GM10266 (cell line): ENCODE measurements at regions not wholly inside any gene's neighbourhood (a gene's known extent, or its start where the extent isn't known, plus 50 kb on each side); places are given as distances from the start of the nearest gene placed in this dataset.

Source experiments
- DNase-seq: peaks from one replicate; pipeline ENCODE4 v3.0.0; 2012; ENCODE audit errors: extremely low spot score
- TF ChIP-seq, protein P1 (sequence below): IDR thresholded peaks from 2 replicates; pipeline ENCODE4 v1.5.1; 2012; ENCODE audit warnings: mild to moderate bottlenecking, low read depth; ENCODE audit not compliant: control insufficient read depth, insufficient read depth; ENCODE audit errors: missing control alignments

DNA sequence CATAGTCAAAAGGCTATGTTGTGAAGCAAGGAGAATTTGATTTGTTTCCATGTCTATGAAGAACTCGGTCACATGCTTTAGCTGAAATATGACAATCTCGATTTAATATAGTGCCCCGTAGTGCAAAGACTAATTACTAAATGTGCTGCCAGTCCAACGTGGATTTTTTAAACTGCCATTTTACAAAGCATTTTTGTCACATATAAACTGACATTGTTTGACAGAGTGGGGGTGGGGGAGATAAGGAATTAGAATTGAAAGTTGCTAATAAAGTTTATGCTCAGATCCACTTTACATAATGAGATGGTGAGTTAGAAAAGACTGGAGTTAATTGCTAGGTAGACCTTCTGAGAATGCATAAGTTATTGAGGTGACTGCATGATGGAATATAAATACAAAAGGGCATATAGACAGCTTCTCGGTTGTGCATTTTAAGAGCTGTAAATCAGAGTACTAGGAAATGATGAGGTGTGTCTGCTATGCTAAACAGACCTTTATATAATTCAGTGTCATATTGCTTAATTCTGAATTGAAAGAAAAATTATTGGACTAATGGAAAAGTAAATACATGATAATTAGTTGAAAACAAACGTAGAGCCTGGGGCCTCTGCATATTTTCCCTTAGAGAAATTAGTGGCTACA is 158.9 kb upstream of the MTNR1B start:
- TF ChIP-seq, protein P1, sequence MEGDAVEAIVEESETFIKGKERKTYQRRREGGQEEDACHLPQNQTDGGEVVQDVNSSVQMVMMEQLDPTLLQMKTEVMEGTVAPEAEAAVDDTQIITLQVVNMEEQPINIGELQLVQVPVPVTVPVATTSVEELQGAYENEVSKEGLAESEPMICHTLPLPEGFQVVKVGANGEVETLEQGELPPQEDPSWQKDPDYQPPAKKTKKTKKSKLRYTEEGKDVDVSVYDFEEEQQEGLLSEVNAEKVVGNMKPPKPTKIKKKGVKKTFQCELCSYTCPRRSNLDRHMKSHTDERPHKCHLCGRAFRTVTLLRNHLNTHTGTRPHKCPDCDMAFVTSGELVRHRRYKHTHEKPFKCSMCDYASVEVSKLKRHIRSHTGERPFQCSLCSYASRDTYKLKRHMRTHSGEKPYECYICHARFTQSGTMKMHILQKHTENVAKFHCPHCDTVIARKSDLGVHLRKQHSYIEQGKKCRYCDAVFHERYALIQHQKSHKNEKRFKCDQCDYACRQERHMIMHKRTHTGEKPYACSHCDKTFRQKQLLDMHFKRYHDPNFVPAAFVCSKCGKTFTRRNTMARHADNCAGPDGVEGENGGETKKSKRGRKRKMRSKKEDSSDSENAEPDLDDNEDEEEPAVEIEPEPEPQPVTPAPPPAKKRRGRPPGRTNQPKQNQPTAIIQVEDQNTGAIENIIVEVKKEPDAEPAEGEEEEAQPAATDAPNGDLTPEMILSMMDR = no peak
- no peak for DNase-seq

DNA sequence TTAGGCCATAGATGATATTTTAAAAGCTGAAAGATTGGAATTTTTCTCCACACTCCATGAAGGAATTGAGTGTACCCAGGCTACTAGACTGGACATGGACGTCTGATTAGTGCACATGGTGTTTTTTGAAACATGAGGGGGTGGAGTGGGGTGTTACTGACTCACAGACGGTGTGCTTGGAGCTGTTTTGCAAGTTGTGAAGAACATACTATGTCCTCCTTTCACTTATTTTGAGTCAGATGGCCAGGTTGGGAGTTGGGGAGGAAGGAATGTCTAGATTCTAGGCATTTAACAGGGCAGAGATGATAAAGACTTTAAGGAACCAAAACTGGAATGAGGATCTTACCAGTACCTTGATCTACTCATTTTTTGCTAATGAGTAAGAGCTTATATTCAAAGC is 158.1 kb upstream of the MTNR1B start:
- TF ChIP-seq, protein P1 = no peak
- no peak for DNase-seq

DNA sequence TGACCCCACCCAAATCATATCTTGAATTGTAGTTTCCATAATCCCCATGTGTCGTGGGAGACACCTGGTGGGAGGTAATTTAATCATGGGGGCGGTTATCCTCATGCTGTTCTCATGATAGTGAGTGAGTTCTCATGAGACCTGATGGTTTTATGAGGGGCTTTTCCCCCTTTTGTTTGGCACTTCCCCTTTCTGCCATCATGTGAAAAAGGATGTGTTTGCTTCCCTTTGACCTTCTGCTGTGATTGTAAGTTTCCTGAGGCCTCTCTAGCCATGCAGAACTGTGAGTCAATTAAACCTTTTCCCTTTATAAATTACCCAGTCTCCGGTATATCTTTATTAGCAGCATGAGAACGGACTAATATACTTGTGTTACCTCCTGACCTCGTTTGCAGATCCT is 156.6 kb upstream of the MTNR1B start:
- TF ChIP-seq, protein P1 = no peak
- DNase-seq = no peak

DNA sequence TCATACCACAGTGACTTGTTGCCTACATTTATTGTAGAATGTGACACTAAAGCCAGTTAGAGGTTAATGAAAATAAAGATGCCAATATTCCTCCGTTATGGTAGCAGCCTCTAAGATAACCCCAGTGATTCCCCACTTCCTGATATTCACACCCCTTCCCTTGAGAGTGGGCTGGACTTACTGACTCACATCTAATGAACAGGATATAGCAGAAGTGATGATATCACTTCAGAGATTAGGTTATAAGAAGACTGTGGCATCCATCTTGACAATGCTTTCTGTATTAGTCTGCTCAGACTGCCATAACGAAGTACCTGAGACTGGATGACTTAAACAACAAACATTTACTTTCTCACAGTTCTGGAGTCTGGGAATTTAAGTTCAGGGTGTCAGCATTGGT is 149.6 kb upstream of the MTNR1B start:
- TF ChIP-seq, protein P1 = no peak
- DNase-seq = no peak

DNA sequence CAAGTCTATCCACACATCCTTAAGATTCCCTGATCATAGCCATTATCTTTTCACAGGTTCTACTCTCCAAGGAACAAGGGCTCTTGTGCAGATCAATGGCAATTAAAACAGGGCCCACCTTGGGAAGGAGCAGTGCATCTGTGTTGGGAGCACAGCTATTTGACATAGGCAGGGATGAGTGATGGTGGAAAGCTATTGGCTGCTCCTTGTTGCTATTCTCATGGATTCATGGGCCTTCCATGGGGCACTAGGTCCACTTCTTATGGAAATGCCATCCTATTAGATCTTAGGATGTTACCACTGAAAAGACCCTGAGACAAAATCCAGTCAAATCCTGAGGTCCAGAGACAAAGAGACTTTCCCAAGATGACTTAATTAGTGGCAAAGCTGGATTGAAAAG is 148.6 kb upstream of the MTNR1B start:
- DNase-seq = no peak
- TF ChIP-seq, protein P1 = no peak

DNA sequence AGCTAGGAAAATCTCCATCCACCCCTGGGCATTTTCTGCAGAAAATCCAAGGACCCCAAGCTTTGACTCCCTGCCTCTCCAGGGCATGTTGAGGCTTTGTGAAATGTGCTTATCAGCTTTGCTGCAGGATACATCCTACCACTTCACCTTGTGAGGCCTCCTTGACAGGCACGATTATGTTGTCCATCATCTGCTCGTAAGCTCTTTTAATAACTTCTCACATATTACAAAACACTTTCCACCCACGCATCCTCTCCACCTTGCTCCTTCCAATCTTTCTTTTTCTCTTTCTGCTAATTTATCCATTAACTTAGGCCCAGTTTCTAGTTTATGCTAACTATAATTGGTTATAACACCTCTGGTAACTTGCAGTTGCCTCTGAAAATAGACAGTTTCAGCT is 147.0 kb upstream of the MTNR1B start:
- DNase-seq = no peak

DNA sequence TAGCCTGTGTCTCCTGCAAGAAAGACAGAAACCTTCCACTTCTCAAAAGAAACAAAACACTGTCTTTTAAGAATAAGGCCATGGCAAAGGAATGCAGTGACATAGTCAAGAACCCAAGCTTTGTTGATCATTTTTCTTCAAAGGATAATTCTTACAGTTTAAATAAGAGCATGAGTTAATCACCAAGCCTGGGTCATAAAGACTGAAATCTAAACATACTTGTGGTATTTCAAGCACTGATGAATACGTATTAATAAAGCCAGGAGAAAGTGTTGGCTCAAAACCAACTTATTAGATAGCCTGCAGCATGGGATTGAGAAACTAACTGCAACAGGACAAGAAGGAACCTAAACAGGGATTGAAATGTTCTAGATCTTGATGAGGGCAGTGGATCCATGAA is 143.3 kb upstream of the MTNR1B start:
- DNase-seq = no peak
- TF ChIP-seq, protein P1 = no peak

More for the DNA sequence above, 147.0 kb upstream of the MTNR1B start:
- TF ChIP-seq, protein P1 = no peak
